HepG2 (cell line): ENCODE measurements at regions not wholly inside any gene's neighbourhood (a gene's known extent, or its start where the extent isn't known, plus 50 kb on each side); places are given as distances from the start of the nearest gene placed in this dataset.

Source experiments
- ATAC-seq: fragments of 200-7000 bp; cut with Tn5 transposase; 3 replicates; pipeline ENCODE4 v1.9.1; 2020; ENCODE audit warnings: mild to moderate bottlenecking, moderate library complexity
- BruUV-seq: library from RNA; stranded (reverse); fragments of 400-500 nt; replicated peaks from 2 replicates; lab custom pipeline; 2021; lab: Mats Ljungman, UMichigan
- CTCF ChIA-PET: fragments of 300-600 bp; formaldehyde crosslinking; extraction: SDS; loops from one replicate; lab custom pipeline; 2021; ENCODE audit warnings: low total read pairs, inconsistent platforms, low intra/inter-chr PET ratio; lab: Yijun Ruan, JAX
- POLR2A ChIA-PET: fragments of 350-600 bp; sonication (Branson Sonifier 250); formaldehyde crosslinking; loops from one replicate; lab custom pipeline; 2020; ENCODE audit warnings: antibody characterized with exemption, inconsistent platforms; lab: Yijun Ruan, JAX
- DNase-seq: peaks from one replicate; pipeline ENCODE4 v3.0.0-alpha.2; 2015; ENCODE audit warnings: low spot score
- FAIRE-seq: peaks from 3 replicates; lab custom pipeline; 2011; peaks lifted over from hg19 to GRCh38; lab: Jason Lieb, UNC
- H2AFZ ChIP-seq: one replicate; pipeline ENCODE4 v1.6.1; 2011; ENCODE audit warnings: low read length, inconsistent platforms
- H3K27ac ChIP-seq: fragments of 300-600 bp; 3 replicates; pipeline ENCODE4 v1.8.0; 2011; ENCODE audit warnings: mixed run types, mild to moderate bottlenecking, mixed read lengths, low read length, inconsistent platforms; ENCODE audit not compliant: insufficient read depth; ENCODE audit errors: extremely low read length
- H3K27me3 ChIP-seq, 2 experiments: fragments of 200-600 bp in 1 of 2; 2 replicates in 1 of 2; 3 replicates in 1 of 2; pipeline versions ENCODE4 v1.6.0 to v1.8.0; 2011; ENCODE audit warnings: low read length in 2 of 2, mild to moderate bottlenecking in 2 of 2, moderate library complexity in 2 of 2, inconsistent platforms in 1 of 2; ENCODE audit not compliant: insufficient read depth in 2 of 2, control insufficient read depth in 1 of 2
- H3K36me3 ChIP-seq, 2 experiments: fragments of 200-600 bp in 1 of 2; replicated peaks in 1 of 2; 2 replicates in 1 of 2; 3 replicates in 1 of 2; pipeline versions ENCODE4 v1.5.1 to v1.8.0; 2011; ENCODE audit warnings: low read length in 2 of 2, inconsistent platforms in 1 of 2; ENCODE audit not compliant: insufficient read depth in 2 of 2, control insufficient read depth in 1 of 2
- H3K4me1 ChIP-seq: 2 replicates; pipeline ENCODE4 v1.5.1; 2012; ENCODE audit warnings: low read length, inconsistent platforms; ENCODE audit not compliant: insufficient read depth
- H3K4me2 ChIP-seq: 2 replicates; pipeline ENCODE4 v1.6.0; 2011; ENCODE audit warnings: low read depth, low read length, inconsistent platforms
- H3K4me3 ChIP-seq, 3 experiments: fragments of 200-600 bp in 1 of 3; sonication (generic), shearing (Covaris generic) in 1 of 3; replicated peaks in 1 of 3; 2 replicates each; pipeline ENCODE4 v1.5.1; 2011 to 2016; ENCODE audit warnings: low read length in 3 of 3, inconsistent platforms in 2 of 3, low read depth in 2 of 3, mild to moderate bottlenecking in 2 of 3, control low read depth in 1 of 3, mixed read lengths in 1 of 3; ENCODE audit not compliant: insufficient read depth in 1 of 3
- H3K79me2 ChIP-seq: one replicate; pipeline ENCODE4 v1.6.1; 2011; ENCODE audit warnings: low read length, inconsistent platforms; ENCODE audit not compliant: insufficient read depth
- H3K9ac ChIP-seq: 2 replicates; pipeline ENCODE4 v1.6.0; 2011; ENCODE audit warnings: mild to moderate bottlenecking, low read depth, low read length, inconsistent platforms; ENCODE audit not compliant: insufficient read depth
- H3K9me3 ChIP-seq: 2 replicates; pipeline ENCODE4 v1.5.1; 2012; ENCODE audit warnings: mild to moderate bottlenecking, low read length
- H4K20me1 ChIP-seq: 2 replicates; pipeline ENCODE4 v1.6.0; 2011; ENCODE audit warnings: inconsistent platforms, mild to moderate bottlenecking, low read length, moderate library complexity; ENCODE audit not compliant: insufficient read depth
- IRF2 ChIP-seq: IDR thresholded peaks from 2 replicates; pipeline ENCODE4 v1.6.1; 2018; ENCODE audit warnings: missing genetic modification reagents, missing compliant biosample characterization
- MAF1 ChIP-seq: sonication (generic); formaldehyde crosslinking; IDR thresholded peaks from 2 replicates; pipeline ENCODE4 v1.5.0; 2020; ENCODE audit warnings: missing genetic modification reagents, borderline replicate concordance
- NBN ChIP-seq: fragments of 450-650 bp; conservative IDR thresholded peaks from 2 replicates; pipeline ENCODE4 v1.6.1; 2017
- PAX8 ChIP-seq: sonication (generic); formaldehyde crosslinking; IDR thresholded peaks from 2 replicates; pipeline ENCODE4 v1.8.0; 2022; ENCODE audit warnings: mild to moderate bottlenecking, missing genetic modification reagents, borderline replicate concordance
- WGBS: methylation state at CpG from one replicate; pipeline ENCODE4 v1.1.6; 2017; ENCODE audit warnings: low lambda C conversion rate; 5-methylcytosine and 5-hydroxymethylcytosine counted together
- in situ Hi-C: cut with HindIII; loops from 2 replicates; pipeline ENCODE4 v1.10.0; 2017; ENCODE audit warnings: low pct_unique_long_range_greater_than_20kb; ENCODE audit not compliant: extremely low pct_ligation_motif_present
- intact Hi-C: fragments of 100-400 bp; cut with micrococcal nuclease; formaldehyde crosslinking; loops from one replicate; pipeline ENCODE4 v1.10.0; 2022; ENCODE audit not compliant: unreplicated experiment
- TF ChIP-seq, protein P1 (sequence below): sonication (generic); formaldehyde crosslinking; IDR thresholded peaks from 2 replicates; pipeline ENCODE4 v1.9.0; 2021; ENCODE audit warnings: missing genetic modification reagents, mild to moderate bottlenecking, borderline replicate concordance
- TF ChIP-seq, protein P2 (sequence below): IDR thresholded peaks from 2 replicates; pipeline ENCODE4 v1.6.1; 2016; ENCODE audit warnings: mild to moderate bottlenecking
- TF ChIP-seq, protein P3 (sequence below): sonication (generic); formaldehyde crosslinking; IDR thresholded peaks from 2 replicates; pipeline ENCODE4 v1.5.0; 2020; ENCODE audit warnings: mild to moderate bottlenecking, missing genetic modification reagents, moderate library complexity
- TF ChIP-seq, protein P4 (sequence below): sonication (generic); formaldehyde crosslinking; IDR thresholded peaks from 2 replicates; pipeline ENCODE4 v1.5.0; 2020; ENCODE audit warnings: mild to moderate bottlenecking, missing genetic modification reagents
- TF ChIP-seq, protein P5 (sequence below): sonication (generic); formaldehyde crosslinking; IDR thresholded peaks from one replicate; pipeline ENCODE4 v1.5.1; 2020; ENCODE audit warnings: mild to moderate bottlenecking, missing genetic modification reagents; ENCODE audit errors: not compliant biosample characterization

DNA sequence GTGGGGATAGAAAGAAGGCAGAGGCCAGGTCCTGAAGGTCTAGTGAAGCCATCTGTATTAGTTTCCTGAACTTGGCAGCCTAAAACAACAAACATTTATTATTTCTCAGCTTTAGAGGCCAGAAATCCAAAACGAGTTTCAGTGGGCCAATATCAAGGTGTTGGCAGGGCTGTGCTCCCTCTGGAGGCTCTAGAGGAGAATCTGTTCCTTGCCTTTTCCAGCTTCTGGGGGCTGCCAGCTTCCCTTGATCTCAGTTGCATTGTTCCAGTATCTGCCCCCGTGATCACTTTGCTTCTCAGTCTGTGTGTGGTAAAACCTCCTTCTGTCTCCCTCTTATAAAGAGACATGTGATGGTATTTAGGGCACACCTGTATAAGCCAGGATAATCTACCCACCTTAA is 82.4 kb downstream of the MAFB start:
- no peaks in the 10 kb centered on the region for H3K36me3 ChIP-seq
- H2AFZ ChIP-seq, result no peak overlapping the region
- no peaks in the 10 kb centered on the region for H4K20me1 ChIP-seq
- no peaks in the 10 kb centered on the region for H3K27me3 ChIP-seq
- peak; percentile 46 for FAIRE-seq
- in situ Hi-C loops (no loop called here), intact Hi-C loops (no loop called here)
- no peak for DNase-seq
- BruUV-seq, result no TSS peak
- H3K27ac ChIP-seq, result no peak overlapping the region
- no peaks in the 10 kb centered on the region for H3K4me1 ChIP-seq
- ATAC-seq, result peak; percentile 41; the same call in 1 of the 3 replicates
- no peak overlapping the region for H3K4me3 ChIP-seq
- H3K4me2 ChIP-seq, result no peak overlapping the region
- H3K79me2 ChIP-seq, result no peaks in the 10 kb centered on the region
- whole genome bisulfite sequencing, result 2% methylated on average over 2 of the region's 2 CpGs
- ChIA-PET CTCF (no interaction called here), POLR2A (no interaction called here)
- H3K9ac ChIP-seq, result no peak overlapping the region
- no peaks in the 10 kb centered on the region for H3K9me3 ChIP-seq
- TF ChIP-seq PAX8, result no peak
- TF ChIP-seq, protein P1, sequence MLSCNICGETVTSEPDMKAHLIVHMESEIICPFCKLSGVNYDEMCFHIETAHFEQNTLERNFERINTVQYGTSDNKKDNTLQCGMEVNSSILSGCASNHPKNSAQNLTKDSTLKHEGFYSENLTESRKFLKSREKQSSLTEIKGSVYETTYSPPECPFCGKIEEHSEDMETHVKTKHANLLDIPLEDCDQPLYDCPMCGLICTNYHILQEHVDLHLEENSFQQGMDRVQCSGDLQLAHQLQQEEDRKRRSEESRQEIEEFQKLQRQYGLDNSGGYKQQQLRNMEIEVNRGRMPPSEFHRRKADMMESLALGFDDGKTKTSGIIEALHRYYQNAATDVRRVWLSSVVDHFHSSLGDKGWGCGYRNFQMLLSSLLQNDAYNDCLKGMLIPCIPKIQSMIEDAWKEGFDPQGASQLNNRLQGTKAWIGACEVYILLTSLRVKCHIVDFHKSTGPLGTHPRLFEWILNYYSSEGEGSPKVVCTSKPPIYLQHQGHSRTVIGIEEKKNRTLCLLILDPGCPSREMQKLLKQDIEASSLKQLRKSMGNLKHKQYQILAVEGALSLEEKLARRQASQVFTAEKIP (CRISPR knock-in tag), result no peak
- TF ChIP-seq, protein P2, sequence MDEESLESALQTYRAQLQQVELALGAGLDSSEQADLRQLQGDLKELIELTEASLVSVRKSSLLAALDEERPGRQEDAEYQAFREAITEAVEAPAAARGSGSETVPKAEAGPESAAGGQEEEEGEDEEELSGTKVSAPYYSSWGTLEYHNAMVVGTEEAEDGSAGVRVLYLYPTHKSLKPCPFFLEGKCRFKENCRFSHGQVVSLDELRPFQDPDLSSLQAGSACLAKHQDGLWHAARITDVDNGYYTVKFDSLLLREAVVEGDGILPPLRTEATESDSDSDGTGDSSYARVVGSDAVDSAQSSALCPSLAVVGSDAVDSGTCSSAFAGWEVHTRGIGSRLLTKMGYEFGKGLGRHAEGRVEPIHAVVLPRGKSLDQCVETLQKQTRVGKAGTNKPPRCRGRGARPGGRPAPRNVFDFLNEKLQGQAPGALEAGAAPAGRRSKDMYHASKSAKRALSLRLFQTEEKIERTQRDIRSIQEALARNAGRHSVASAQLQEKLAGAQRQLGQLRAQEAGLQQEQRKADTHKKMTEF (CRISPR knock-in tag), result no peak
- TF ChIP-seq, protein P3, sequence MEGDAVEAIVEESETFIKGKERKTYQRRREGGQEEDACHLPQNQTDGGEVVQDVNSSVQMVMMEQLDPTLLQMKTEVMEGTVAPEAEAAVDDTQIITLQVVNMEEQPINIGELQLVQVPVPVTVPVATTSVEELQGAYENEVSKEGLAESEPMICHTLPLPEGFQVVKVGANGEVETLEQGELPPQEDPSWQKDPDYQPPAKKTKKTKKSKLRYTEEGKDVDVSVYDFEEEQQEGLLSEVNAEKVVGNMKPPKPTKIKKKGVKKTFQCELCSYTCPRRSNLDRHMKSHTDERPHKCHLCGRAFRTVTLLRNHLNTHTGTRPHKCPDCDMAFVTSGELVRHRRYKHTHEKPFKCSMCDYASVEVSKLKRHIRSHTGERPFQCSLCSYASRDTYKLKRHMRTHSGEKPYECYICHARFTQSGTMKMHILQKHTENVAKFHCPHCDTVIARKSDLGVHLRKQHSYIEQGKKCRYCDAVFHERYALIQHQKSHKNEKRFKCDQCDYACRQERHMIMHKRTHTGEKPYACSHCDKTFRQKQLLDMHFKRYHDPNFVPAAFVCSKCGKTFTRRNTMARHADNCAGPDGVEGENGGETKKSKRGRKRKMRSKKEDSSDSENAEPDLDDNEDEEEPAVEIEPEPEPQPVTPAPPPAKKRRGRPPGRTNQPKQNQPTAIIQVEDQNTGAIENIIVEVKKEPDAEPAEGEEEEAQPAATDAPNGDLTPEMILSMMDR (CRISPR knock-in tag), result no peak
- TF ChIP-seq, protein P4, sequence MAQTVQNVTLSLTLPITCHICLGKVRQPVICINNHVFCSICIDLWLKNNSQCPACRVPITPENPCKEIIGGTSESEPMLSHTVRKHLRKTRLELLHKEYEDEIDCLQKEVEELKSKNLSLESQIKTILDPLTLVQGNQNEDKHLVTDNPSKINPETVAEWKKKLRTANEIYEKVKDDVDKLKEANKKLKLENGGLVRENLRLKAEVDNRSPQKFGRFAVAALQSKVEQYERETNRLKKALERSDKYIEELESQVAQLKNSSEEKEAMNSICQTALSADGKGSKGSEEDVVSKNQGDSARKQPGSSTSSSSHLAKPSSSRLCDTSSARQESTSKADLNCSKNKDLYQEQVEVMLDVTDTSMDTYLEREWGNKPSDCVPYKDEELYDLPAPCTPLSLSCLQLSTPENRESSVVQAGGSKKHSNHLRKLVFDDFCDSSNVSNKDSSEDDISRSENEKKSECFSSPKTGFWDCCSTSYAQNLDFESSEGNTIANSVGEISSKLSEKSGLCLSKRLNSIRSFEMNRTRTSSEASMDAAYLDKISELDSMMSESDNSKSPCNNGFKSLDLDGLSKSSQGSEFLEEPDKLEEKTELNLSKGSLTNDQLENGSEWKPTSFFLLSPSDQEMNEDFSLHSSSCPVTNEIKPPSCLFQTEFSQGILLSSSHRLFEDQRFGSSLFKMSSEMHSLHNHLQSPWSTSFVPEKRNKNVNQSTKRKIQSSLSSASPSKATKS, result no peak
- TF ChIP-seq, protein P5, sequence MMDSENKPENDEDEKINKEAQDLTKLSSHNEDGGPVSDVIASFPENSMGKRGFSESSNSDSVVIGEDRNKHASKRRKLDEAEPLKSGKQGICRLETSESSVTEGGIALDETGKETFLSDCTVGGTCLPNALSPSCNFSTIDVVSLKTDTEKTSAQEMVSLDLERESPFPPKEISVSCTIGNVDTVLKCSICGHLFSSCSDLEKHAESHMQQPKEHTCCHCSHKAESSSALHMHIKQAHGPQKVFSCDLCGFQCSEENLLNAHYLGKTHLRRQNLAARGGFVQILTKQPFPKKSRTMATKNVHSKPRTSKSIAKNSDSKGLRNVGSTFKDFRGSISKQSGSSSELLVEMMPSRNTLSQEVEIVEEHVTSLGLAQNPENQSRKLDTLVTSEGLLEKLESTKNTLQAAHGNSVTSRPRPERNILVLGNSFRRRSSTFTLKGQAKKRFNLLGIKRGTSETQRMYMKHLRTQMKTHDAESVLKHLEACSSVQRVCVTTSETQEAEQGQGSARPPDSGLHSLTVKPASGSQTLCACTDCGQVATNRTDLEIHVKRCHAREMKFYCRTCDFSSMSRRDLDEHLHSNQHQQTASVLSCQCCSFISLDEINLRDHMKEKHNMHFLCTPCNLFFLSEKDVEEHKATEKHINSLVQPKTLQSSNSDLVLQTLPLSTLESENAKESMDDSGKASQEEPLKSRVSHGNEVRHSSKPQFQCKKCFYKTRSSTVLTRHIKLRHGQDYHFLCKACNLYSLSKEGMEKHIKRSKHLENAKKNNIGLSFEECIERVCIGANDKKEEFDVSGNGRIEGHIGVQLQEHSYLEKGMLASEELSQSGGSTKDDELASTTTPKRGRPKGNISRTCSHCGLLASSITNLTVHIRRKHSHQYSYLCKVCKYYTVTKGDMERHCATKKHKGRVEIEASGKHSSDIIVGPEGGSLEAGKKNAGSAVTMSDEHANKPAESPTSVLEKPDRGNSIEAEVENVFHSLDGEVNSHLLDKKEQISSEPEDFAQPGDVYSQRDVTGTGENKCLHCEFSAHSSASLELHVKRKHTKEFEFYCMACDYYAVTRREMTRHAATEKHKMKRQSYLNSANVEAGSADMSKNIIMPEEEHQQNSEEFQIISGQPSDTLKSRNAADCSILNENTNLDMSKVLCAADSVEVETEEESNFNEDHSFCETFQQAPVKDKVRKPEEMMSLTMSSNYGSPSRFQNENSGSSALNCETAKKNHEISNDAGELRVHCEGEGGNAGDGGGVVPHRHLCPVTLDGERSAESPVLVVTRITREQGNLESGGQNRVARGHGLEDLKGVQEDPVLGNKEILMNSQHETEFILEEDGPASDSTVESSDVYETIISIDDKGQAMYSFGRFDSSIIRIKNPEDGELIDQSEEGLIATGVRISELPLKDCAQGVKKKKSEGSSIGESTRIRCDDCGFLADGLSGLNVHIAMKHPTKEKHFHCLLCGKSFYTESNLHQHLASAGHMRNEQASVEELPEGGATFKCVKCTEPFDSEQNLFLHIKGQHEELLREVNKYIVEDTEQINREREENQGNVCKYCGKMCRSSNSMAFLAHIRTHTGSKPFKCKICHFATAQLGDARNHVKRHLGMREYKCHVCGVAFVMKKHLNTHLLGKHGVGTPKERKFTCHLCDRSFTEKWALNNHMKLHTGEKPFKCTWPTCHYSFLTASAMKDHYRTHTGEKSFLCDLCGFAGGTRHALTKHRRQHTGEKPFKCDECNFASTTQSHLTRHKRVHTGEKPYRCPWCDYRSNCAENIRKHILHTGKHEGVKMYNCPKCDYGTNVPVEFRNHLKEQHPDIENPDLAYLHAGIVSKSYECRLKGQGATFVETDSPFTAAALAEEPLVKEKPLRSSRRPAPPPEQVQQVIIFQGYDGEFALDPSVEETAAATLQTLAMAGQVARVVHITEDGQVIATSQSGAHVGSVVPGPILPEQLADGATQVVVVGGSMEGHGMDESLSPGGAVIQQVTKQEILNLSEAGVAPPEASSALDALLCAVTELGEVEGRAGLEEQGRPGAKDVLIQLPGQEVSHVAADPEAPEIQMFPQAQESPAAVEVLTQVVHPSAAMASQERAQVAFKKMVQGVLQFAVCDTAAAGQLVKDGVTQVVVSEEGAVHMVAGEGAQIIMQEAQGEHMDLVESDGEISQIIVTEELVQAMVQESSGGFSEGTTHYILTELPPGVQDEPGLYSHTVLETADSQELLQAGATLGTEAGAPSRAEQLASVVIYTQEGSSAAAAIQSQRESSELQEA (CRISPR knock-in tag), result no peak
- no peak for TF ChIP-seq NBN
- no peak for TF ChIP-seq MAF1 (CRISPR knock-in tag)
- TF ChIP-seq IRF2, result no peak
